Sigmoid colon (tissue), 6 donors: ENCODE measurements at regions not wholly inside any gene's neighbourhood (a gene's known extent, or its start where the extent isn't known, plus 50 kb on each side); places are given as distances from the start of the nearest gene placed in this dataset.

ENCODE experiments used
- DNase-seq: peaks from one replicate; pipeline ENCODE4 v3.0.0-alpha.2; 2019
- H3K27ac ChIP-seq, 4 donors: fragments of 200-600 bp; sonication (generic); one replicate each; pipeline ENCODE4 v1.5.1; 2016 to 2019; ENCODE audit warnings: mild to moderate bottlenecking in 1 of 4
- H3K27me3 ChIP-seq, 3 donors: fragments of 200-600 bp; sonication (generic); one replicate each; pipeline ENCODE4 v1.5.1; 2019; ENCODE audit warnings: mild to moderate bottlenecking in 1 of 3
- H3K36me3 ChIP-seq, 4 donors: fragments of 200-600 bp; sonication (generic); one replicate each; pipeline ENCODE4 v1.5.1; 2016 to 2019
- H3K4me1 ChIP-seq, 4 donors: fragments of 200-600 bp; sonication (generic); one replicate each; pipeline ENCODE4 v1.5.1; 2017 to 2019
- H3K4me3 ChIP-seq, 4 donors: fragments of 200-600 bp; sonication (generic); one replicate each; pipeline ENCODE4 v1.5.1; 2017 to 2019; ENCODE audit warnings: mild to moderate bottlenecking in 2 of 4, moderate library complexity in 1 of 4
- H3K9me3 ChIP-seq, 4 donors: fragments of 200-600 bp in 3 of 4; sonication (generic) in 3 of 4; one replicate each; pipeline versions ENCODE4 v1.5.1 to v1.6.1; 2013 to 2019
- EP300 ChIP-seq, 4 donors: sonication (generic); formaldehyde crosslinking; IDR thresholded peaks; one replicate each; pipeline ENCODE4 v1.6.1; 2017; ENCODE audit warnings: antibody characterized with exemption in 4 of 4
- POLR2A ChIP-seq, 2 donors: fragments of 450-650 bp; IDR thresholded peaks; one replicate each; pipeline ENCODE4 v1.6.1; 2016; ENCODE audit warnings: antibody characterized with exemption in 2 of 2, mild to moderate bottlenecking in 2 of 2, moderate library complexity in 2 of 2
- POLR2AphosphoS5 ChIP-seq, 4 donors: sonication (generic); formaldehyde crosslinking; IDR thresholded peaks; one replicate each; pipeline ENCODE4 v1.6.1; 2017; ENCODE audit warnings: antibody characterized with exemption in 4 of 4
- WGBS, 2 donors: extraction: QIAGEN DNeasy Blood & Tissue Kit; methylation state at CpG; one replicate each; pipeline ENCODE4 v1.1.7; 2013; 5-methylcytosine and 5-hydroxymethylcytosine counted together
- intact Hi-C: fragments of 100-400 bp; cut with DNase I; formaldehyde crosslinking; loops from one replicate; pipeline ENCODE4 v1.15.1; 2023
- TF ChIP-seq, protein P1 (sequence below), 4 experiments: fragments of 450-650 bp in 3 of 4; fragments of 200-600 bp in 1 of 4; IDR thresholded peaks; one replicate each; pipeline ENCODE4 v1.5.1; 2016 to 2019; ENCODE audit warnings: antibody characterized with exemption in 4 of 4, mild to moderate bottlenecking in 3 of 4, moderate library complexity in 2 of 4
- donor health status: healthy with polysubstance abuse.
- donor health status: healthy.

- WGBS, 2 donors = 89 to 91% methylated on average over 7 of the region's 7 CpGs
- Histone ChIP-seq H3K27me3 (no peaks in the 10 kb centered on the region), H3K36me3 (no peaks in the 10 kb centered on the region)
Observed at GRCh38 chr16:51553910-51554309, 402.8 kb upstream of the SALL1 start.

GRCh38 chr16:51553314-51553713 is 402.2 kb upstream of the SALL1 start:
- Histone ChIP-seq H3K36me3 (no peaks in the 10 kb centered on the region), H3K4me1 (no peaks in the 10 kb centered on the region), H3K4me3 (no peak overlapping the region), H3K9me3 (no peaks in the 10 kb centered on the region), H3K27ac (no peak overlapping the region), H3K27me3 (no peaks in the 10 kb centered on the region)
- intact Hi-C loops = no loop called here
- DNase-seq = no peak
- 93% methylated on average over 2 of the region's 2 CpGs for WGBS, 2 donors
- TF ChIP-seq POLR2AphosphoS5 (IDR thresholded peaks at IDR 0.05) (no peak), POLR2A (IDR thresholded peaks at IDR 0.05) (no peak), EP300 (IDR thresholded peaks at IDR 0.05) (no peak)
- TF ChIP-seq, protein P1, sequence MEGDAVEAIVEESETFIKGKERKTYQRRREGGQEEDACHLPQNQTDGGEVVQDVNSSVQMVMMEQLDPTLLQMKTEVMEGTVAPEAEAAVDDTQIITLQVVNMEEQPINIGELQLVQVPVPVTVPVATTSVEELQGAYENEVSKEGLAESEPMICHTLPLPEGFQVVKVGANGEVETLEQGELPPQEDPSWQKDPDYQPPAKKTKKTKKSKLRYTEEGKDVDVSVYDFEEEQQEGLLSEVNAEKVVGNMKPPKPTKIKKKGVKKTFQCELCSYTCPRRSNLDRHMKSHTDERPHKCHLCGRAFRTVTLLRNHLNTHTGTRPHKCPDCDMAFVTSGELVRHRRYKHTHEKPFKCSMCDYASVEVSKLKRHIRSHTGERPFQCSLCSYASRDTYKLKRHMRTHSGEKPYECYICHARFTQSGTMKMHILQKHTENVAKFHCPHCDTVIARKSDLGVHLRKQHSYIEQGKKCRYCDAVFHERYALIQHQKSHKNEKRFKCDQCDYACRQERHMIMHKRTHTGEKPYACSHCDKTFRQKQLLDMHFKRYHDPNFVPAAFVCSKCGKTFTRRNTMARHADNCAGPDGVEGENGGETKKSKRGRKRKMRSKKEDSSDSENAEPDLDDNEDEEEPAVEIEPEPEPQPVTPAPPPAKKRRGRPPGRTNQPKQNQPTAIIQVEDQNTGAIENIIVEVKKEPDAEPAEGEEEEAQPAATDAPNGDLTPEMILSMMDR (IDR thresholded peaks at IDR 0.05) = no peak

More at GRCh38 chr16:51553910-51554309, 402.8 kb upstream of the SALL1 start:
- Histone ChIP-seq H3K4me3 (no peak overlapping the region), H3K27ac (no peak overlapping the region), H3K4me1 (no peaks in the 10 kb centered on the region), H3K9me3 (no peaks in the 10 kb centered on the region)
- intact Hi-C loops = no loop called here
- TF ChIP-seq POLR2A (IDR thresholded peaks at IDR 0.05) = no peak
- no peak for TF ChIP-seq EP300 (IDR thresholded peaks at IDR 0.05)
- no peak for TF ChIP-seq POLR2AphosphoS5 (IDR thresholded peaks at IDR 0.05)
- no peak for DNase-seq

- 35 to 63% methylated on average over 4 of the region's 4 CpGs for WGBS, 2 donors
- DNase-seq = no peak
- no peaks in the 10 kb centered on the region for H3K27me3 ChIP-seq
- H3K4me1 ChIP-seq = no peaks in the 10 kb centered on the region
- no peak overlapping the region for H3K27ac ChIP-seq
- H3K4me3 ChIP-seq = no peak overlapping the region
- TF ChIP-seq POLR2AphosphoS5 (IDR thresholded peaks at IDR 0.05) = no peak
- no peak for TF ChIP-seq POLR2A (IDR thresholded peaks at IDR 0.05)
- TF ChIP-seq, protein P1 (IDR thresholded peaks at IDR 0.05) = no peak
- TF ChIP-seq EP300 (IDR thresholded peaks at IDR 0.05) = no peak
- no peaks in the 10 kb centered on the region for H3K36me3 ChIP-seq
- intact Hi-C loops = no loop called here
- H3K9me3 ChIP-seq = no peaks in the 10 kb centered on the region
Observed at GRCh38 chr16:51550800-51551347, 399.8 kb upstream of the SALL1 start.

- H3K4me1 ChIP-seq = no peaks in the 10 kb centered on the region
- no peak overlapping the region for H3K27ac ChIP-seq
- no peak for TF ChIP-seq POLR2A (IDR thresholded peaks at IDR 0.05)
- TF ChIP-seq, protein P1 (IDR thresholded peaks at IDR 0.05) = no peak
- no peak for TF ChIP-seq EP300 (IDR thresholded peaks at IDR 0.05)
- no peak for TF ChIP-seq POLR2AphosphoS5 (IDR thresholded peaks at IDR 0.05)
- intact Hi-C loops = no loop called here
- no peaks in the 10 kb centered on the region for H3K36me3 ChIP-seq
- no peaks in the 10 kb centered on the region for H3K9me3 ChIP-seq
- H3K27me3 ChIP-seq = no peaks in the 10 kb centered on the region
- no peak for DNase-seq
- WGBS, 2 donors = 53 to 61% methylated on average over 3 of the region's 3 CpGs
- no peak overlapping the region for H3K4me3 ChIP-seq
Observed at GRCh38 chr16:51549836-51550235, 398.8 kb upstream of the SALL1 start.

- TF ChIP-seq POLR2AphosphoS5 (IDR thresholded peaks at IDR 0.05) = no peak
- no peak for TF ChIP-seq POLR2A (IDR thresholded peaks at IDR 0.05)
- TF ChIP-seq, protein P1 (IDR thresholded peaks at IDR 0.05) = no peak
- no peak for TF ChIP-seq EP300 (IDR thresholded peaks at IDR 0.05)
- Histone ChIP-seq H3K27ac (no peak overlapping the region), H3K27me3 (no peaks in the 10 kb centered on the region), H3K9me3 (no peaks in the 10 kb centered on the region), H3K4me1 (no peaks in the 10 kb centered on the region), H3K36me3 (no peaks in the 10 kb centered on the region), H3K4me3 (no peak overlapping the region)
- DNase-seq = no peak
- intact Hi-C loops = no loop called here
- 72 to 75% methylated on average over 6 of the region's 6 CpGs for WGBS, 2 donors
Observed at GRCh38 chr16:51545951-51546350, 394.9 kb upstream of the SALL1 start.
